ENCODE measurements at regions not wholly inside any gene's neighbourhood (a gene's known extent, or its start where the extent isn't known, plus 50 kb on each side); places are given as distances from the start of the nearest gene placed in this dataset.

GRCh38 chr2:217419055-217419671 lies 559.3 kb upstream of the TNP1 start:
- 94% methylated on average over 4 of the region's 5 CpGs for WGBS
- Histone ChIP-seq H3K36me3 (ENCODE audit: insufficient read depth, low read length) (no peaks in the 10 kb centered on the region), H3K4me1 (ENCODE audit: insufficient read depth, low read length) (no peaks in the 10 kb centered on the region), H3K9me3 (ENCODE audit: insufficient read depth, low read depth, low read length) (no peaks in the 10 kb centered on the region), H3K27ac (ENCODE audit: low read depth, low read length) (no peak overlapping the region), H3K27me3 (ENCODE audit: insufficient read depth, low read length) (no peaks in the 10 kb centered on the region), H3K4me3 (ENCODE audit: low read length) (no peak overlapping the region), H3K9ac (ENCODE audit: low read depth, low read length) (no peak overlapping the region)

GRCh38 chr2:217418544-217418943 lies 558.7 kb upstream of the TNP1 start:
- no peak overlapping the region for H3K4me3 ChIP-seq (ENCODE audit: low read length)
- no peak overlapping the region for H3K9ac ChIP-seq (ENCODE audit: low read depth, low read length)
- 97% methylated on average over 3 of the region's 3 CpGs for WGBS
- no peaks in the 10 kb centered on the region for H3K4me1 ChIP-seq (ENCODE audit: insufficient read depth, low read length)
- no peak overlapping the region for H3K27ac ChIP-seq (ENCODE audit: low read depth, low read length)
- no peaks in the 10 kb centered on the region for H3K36me3 ChIP-seq (ENCODE audit: insufficient read depth, low read length)
- no peaks in the 10 kb centered on the region for H3K27me3 ChIP-seq (ENCODE audit: insufficient read depth, low read length)
- no peaks in the 10 kb centered on the region for H3K9me3 ChIP-seq (ENCODE audit: insufficient read depth, low read depth, low read length)

- no peak overlapping the region for H3K27ac ChIP-seq (ENCODE audit: low read depth, low read length)
- H3K4me3 ChIP-seq (ENCODE audit: low read length) = no peak overlapping the region
- no peaks in the 10 kb centered on the region for H3K4me1 ChIP-seq (ENCODE audit: insufficient read depth, low read length)
- no peaks in the 10 kb centered on the region for H3K27me3 ChIP-seq (ENCODE audit: insufficient read depth, low read length)
- WGBS = 92% methylated on average over 3 of the region's 3 CpGs
- no peaks in the 10 kb centered on the region for H3K36me3 ChIP-seq (ENCODE audit: insufficient read depth, low read length)
- H3K9me3 ChIP-seq (ENCODE audit: insufficient read depth, low read depth, low read length) = no peaks in the 10 kb centered on the region
- no peak overlapping the region for H3K9ac ChIP-seq (ENCODE audit: low read depth, low read length)
Observed at GRCh38 chr2:217418090-217418489, 558.2 kb upstream of the TNP1 start.

GRCh38 chr2:217417536-217417935 lies 557.7 kb upstream of the TNP1 start:
- no peaks in the 10 kb centered on the region for H3K36me3 ChIP-seq (ENCODE audit: insufficient read depth, low read length)
- no peaks in the 10 kb centered on the region for H3K9me3 ChIP-seq (ENCODE audit: insufficient read depth, low read depth, low read length)
- no peak overlapping the region for H3K27ac ChIP-seq (ENCODE audit: low read depth, low read length)
- no peak overlapping the region for H3K9ac ChIP-seq (ENCODE audit: low read depth, low read length)
- H3K27me3 ChIP-seq (ENCODE audit: insufficient read depth, low read length) = no peaks in the 10 kb centered on the region
- H3K4me1 ChIP-seq (ENCODE audit: insufficient read depth, low read length) = no peaks in the 10 kb centered on the region
- H3K4me3 ChIP-seq (ENCODE audit: low read length) = no peak overlapping the region

GRCh38 chr2:217415316-217415715 lies 555.5 kb upstream of the TNP1 start:
- Histone ChIP-seq H3K9ac (ENCODE audit: low read depth, low read length) (no peak overlapping the region), H3K27me3 (ENCODE audit: insufficient read depth, low read length) (no peaks in the 10 kb centered on the region), H3K4me1 (ENCODE audit: insufficient read depth, low read length) (no peaks in the 10 kb centered on the region), H3K36me3 (ENCODE audit: insufficient read depth, low read length) (no peaks in the 10 kb centered on the region), H3K4me3 (ENCODE audit: low read length) (no peak overlapping the region), H3K9me3 (ENCODE audit: insufficient read depth, low read depth, low read length) (no peaks in the 10 kb centered on the region), H3K27ac (ENCODE audit: low read depth, low read length) (no peak overlapping the region)
- no CpG with 5 or more reads among the region's 1 CpG for WGBS

GRCh38 chr2:217414429-217414828 lies 554.6 kb upstream of the TNP1 start:
- no peak overlapping the region for H3K9ac ChIP-seq (ENCODE audit: low read depth, low read length)
- H3K36me3 ChIP-seq (ENCODE audit: insufficient read depth, low read length) = no peaks in the 10 kb centered on the region
- 78% methylated on average over 4 of the region's 4 CpGs for WGBS
- H3K9me3 ChIP-seq (ENCODE audit: insufficient read depth, low read depth, low read length) = no peaks in the 10 kb centered on the region
- H3K4me3 ChIP-seq (ENCODE audit: low read length) = no peak overlapping the region
- H3K27me3 ChIP-seq (ENCODE audit: insufficient read depth, low read length) = no peaks in the 10 kb centered on the region
- H3K27ac ChIP-seq (ENCODE audit: low read depth, low read length) = no peak overlapping the region
- H3K4me1 ChIP-seq (ENCODE audit: insufficient read depth, low read length) = no peaks in the 10 kb centered on the region

GRCh38 chr2:217413193-217413592 lies 553.3 kb upstream of the TNP1 start:
- Histone ChIP-seq H3K36me3 (ENCODE audit: insufficient read depth, low read length) (no peaks in the 10 kb centered on the region), H3K4me1 (ENCODE audit: insufficient read depth, low read length) (no peaks in the 10 kb centered on the region), H3K4me3 (ENCODE audit: low read length) (no peak overlapping the region), H3K27ac (ENCODE audit: low read depth, low read length) (no peak overlapping the region), H3K9me3 (ENCODE audit: insufficient read depth, low read depth, low read length) (no peaks in the 10 kb centered on the region), H3K27me3 (ENCODE audit: insufficient read depth, low read length) (no peaks in the 10 kb centered on the region), H3K9ac (ENCODE audit: low read depth, low read length) (no peak overlapping the region)
- WGBS = 85% methylated on average over 5 of the region's 5 CpGs

- H3K36me3 ChIP-seq (ENCODE audit: insufficient read depth, low read length) = no peaks in the 10 kb centered on the region
- no peak overlapping the region for H3K9ac ChIP-seq (ENCODE audit: low read depth, low read length)
- H3K4me3 ChIP-seq (ENCODE audit: low read length) = no peak overlapping the region
- H3K9me3 ChIP-seq (ENCODE audit: insufficient read depth, low read depth, low read length) = no peaks in the 10 kb centered on the region
- 77% methylated on average over 4 of the region's 4 CpGs for WGBS
- H3K4me1 ChIP-seq (ENCODE audit: insufficient read depth, low read length) = no peaks in the 10 kb centered on the region
- no peak overlapping the region for H3K27ac ChIP-seq (ENCODE audit: low read depth, low read length)
- H3K27me3 ChIP-seq (ENCODE audit: insufficient read depth, low read length) = no peaks in the 10 kb centered on the region
Observed at GRCh38 chr2:217412721-217413120, 552.9 kb upstream of the TNP1 start.

- no peaks in the 10 kb centered on the region for H3K4me1 ChIP-seq (ENCODE audit: insufficient read depth, low read length)
- H3K27ac ChIP-seq (ENCODE audit: low read depth, low read length) = no peak overlapping the region
- no peak overlapping the region for H3K4me3 ChIP-seq (ENCODE audit: low read length)
- H3K9me3 ChIP-seq (ENCODE audit: insufficient read depth, low read depth, low read length) = no peaks in the 10 kb centered on the region
- H3K9ac ChIP-seq (ENCODE audit: low read depth, low read length) = no peak overlapping the region
- H3K27me3 ChIP-seq (ENCODE audit: insufficient read depth, low read length) = no peaks in the 10 kb centered on the region
- H3K36me3 ChIP-seq (ENCODE audit: insufficient read depth, low read length) = no peaks in the 10 kb centered on the region
Observed at GRCh38 chr2:217412277-217412676, 552.4 kb upstream of the TNP1 start.

GRCh38 chr2:217410681-217410960 lies 550.8 kb upstream of the TNP1 start:
- H3K27ac ChIP-seq (ENCODE audit: low read depth, low read length) = no peak overlapping the region
- H3K4me1 ChIP-seq (ENCODE audit: insufficient read depth, low read length) = no peaks in the 10 kb centered on the region
- H3K9ac ChIP-seq (ENCODE audit: low read depth, low read length) = no peak overlapping the region
- H3K4me3 ChIP-seq (ENCODE audit: low read length) = no peak overlapping the region
- WGBS = 92% methylated on average over 2 of the region's 2 CpGs
- no peaks in the 10 kb centered on the region for H3K36me3 ChIP-seq (ENCODE audit: insufficient read depth, low read length)
- H3K27me3 ChIP-seq (ENCODE audit: insufficient read depth, low read length) = no peaks in the 10 kb centered on the region
- no peaks in the 10 kb centered on the region for H3K9me3 ChIP-seq (ENCODE audit: insufficient read depth, low read depth, low read length)

- Histone ChIP-seq H3K9ac (ENCODE audit: low read depth, low read length) (no peak overlapping the region), H3K9me3 (ENCODE audit: insufficient read depth, low read depth, low read length) (no peaks in the 10 kb centered on the region), H3K36me3 (ENCODE audit: insufficient read depth, low read length) (no peaks in the 10 kb centered on the region), H3K27ac (ENCODE audit: low read depth, low read length) (no peak overlapping the region), H3K4me3 (ENCODE audit: low read length) (no peak overlapping the region), H3K27me3 (ENCODE audit: insufficient read depth, low read length) (no peaks in the 10 kb centered on the region), H3K4me1 (ENCODE audit: insufficient read depth, low read length) (no peaks in the 10 kb centered on the region)
- 91% methylated on average over 2 of the region's 2 CpGs for WGBS
Observed at GRCh38 chr2:217409949-217410680, 550.3 kb upstream of the TNP1 start.

- peaks cover 17% of the 10 kb centered on the region for H3K4me1 ChIP-seq (ENCODE audit: insufficient read depth, low read length)
- 89% methylated on average over 2 of the region's 3 CpGs for WGBS
Observed at GRCh38 chr2:217407362-217407761, 547.5 kb upstream of the TNP1 start.

More at GRCh38 chr2:217407362-217407761, 547.5 kb upstream of the TNP1 start:
- Histone ChIP-seq H3K4me3 (ENCODE audit: low read length) (no peak overlapping the region), H3K27ac (ENCODE audit: low read depth, low read length) (no peak overlapping the region), H3K27me3 (ENCODE audit: insufficient read depth, low read length) (no peaks in the 10 kb centered on the region), H3K9ac (ENCODE audit: low read depth, low read length) (no peak overlapping the region), H3K9me3 (ENCODE audit: insufficient read depth, low read depth, low read length) (no peaks in the 10 kb centered on the region), H3K36me3 (ENCODE audit: insufficient read depth, low read length) (no peaks in the 10 kb centered on the region)
